K562 (cell line): ENCODE measurements at regions not wholly inside any gene's neighbourhood (a gene's known extent, or its start where the extent isn't known, plus 50 kb on each side); places are given as distances from the start of the nearest gene placed in this dataset.

Experiments used
- ATAC-seq: fragments of 200-7000 bp; cut with Tn5 transposase; 3 replicates; pipeline ENCODE4 v1.9.1; 2020; ENCODE audit warnings: moderate library complexity
- BruUV-seq: library from RNA; stranded (reverse); fragments of 400-500 nt; replicated peaks from 2 replicates; lab custom pipeline; 2021; lab: Mats Ljungman, UMichigan
- CTCF ChIA-PET: fragments of 300-600 bp; formaldehyde crosslinking; extraction: SDS; loops from one replicate; lab custom pipeline; 2021; ENCODE audit warnings: low intra/inter-chr PET ratio; lab: Yijun Ruan, JAX
- POLR2A ChIA-PET: fragments of 300-600, 350-650 bp; sonication (Branson Sonifier 250); formaldehyde crosslinking; extraction: SDS; loops from one replicate; lab custom pipeline; 2021; ENCODE audit warnings: antibody characterized with exemption, inconsistent platforms; lab: Yijun Ruan, JAX
- DNase-seq, 4 experiments: peaks; one replicate each; pipeline versions ENCODE4 v3.0.0 to v3.0.0-alpha.2; 2011 to 2018; ENCODE audit warnings: low spot score in 3 of 4, mixed read lengths in 3 of 4; ENCODE audit errors: extremely low read depth in 1 of 4
- FAIRE-seq: peaks from 2 replicates; lab custom pipeline; 2011; peaks lifted over from hg19 to GRCh38; lab: Jason Lieb, UNC
- H2AFZ ChIP-seq: 2 replicates; pipeline ENCODE4 v1.6.0; 2011; ENCODE audit warnings: low read depth, low read length, control low read depth, inconsistent platforms
- H3K27ac ChIP-seq: fragments of 200-600 bp; 3 replicates; pipeline ENCODE4 v1.8.0; 2011; ENCODE audit warnings: low read depth, mild to moderate bottlenecking, control low read depth, inconsistent platforms, low read length, moderate library complexity, mixed read lengths; ENCODE audit errors: extremely low read depth
- H3K27me3 ChIP-seq, 2 experiments: fragments of 300-600 bp in 1 of 2; 2 replicates in 1 of 2; 3 replicates in 1 of 2; pipeline versions ENCODE4 v1.6.0 to v1.8.0; 2011; ENCODE audit warnings: inconsistent platforms in 2 of 2, low read length in 2 of 2, mild to moderate bottlenecking in 1 of 2, mixed read lengths in 1 of 2, moderate library complexity in 1 of 2; ENCODE audit not compliant: control insufficient read depth in 2 of 2, insufficient read depth in 2 of 2
- H3K36me3 ChIP-seq: fragments of 300-600 bp; 3 replicates; pipeline ENCODE4 v1.8.0; 2011; ENCODE audit warnings: mild to moderate bottlenecking, low read length, inconsistent platforms; ENCODE audit not compliant: control insufficient read depth, insufficient read depth
- H3K4me1 ChIP-seq, 2 experiments: fragments of 200-600 bp in 1 of 2; replicated peaks in 1 of 2; 2 replicates in 1 of 2; 3 replicates in 1 of 2; pipeline versions ENCODE4 v1.5.1 to v1.8.0; 2011; ENCODE audit warnings: inconsistent platforms in 2 of 2, low read length in 2 of 2, mild to moderate bottlenecking in 1 of 2, mixed read lengths in 1 of 2, moderate library complexity in 1 of 2; ENCODE audit not compliant: control insufficient read depth in 2 of 2, insufficient read depth in 2 of 2
- H3K4me2 ChIP-seq: 2 replicates; pipeline ENCODE4 v1.6.1; 2011; ENCODE audit warnings: low read length, control low read depth, inconsistent platforms, mixed read lengths; ENCODE audit not compliant: insufficient read depth
- H3K4me3 ChIP-seq: fragments of 200-600 bp; sonication (generic), shearing (Covaris generic); 2 replicates; pipeline ENCODE4 v1.5.1; 2016; ENCODE audit warnings: control low read depth, inconsistent platforms
- H3K79me2 ChIP-seq: fragments of 200-600 bp; 3 replicates; pipeline ENCODE4 v1.8.0; 2011; ENCODE audit warnings: low read length, inconsistent platforms; ENCODE audit not compliant: control insufficient read depth, insufficient read depth
- H3K9ac ChIP-seq, 2 experiments: 2 replicates each; pipeline versions ENCODE4 v1.6.0 to v1.6.1; 2011; ENCODE audit warnings: low read depth in 2 of 2, low read length in 2 of 2, control low read depth in 1 of 2, inconsistent platforms in 1 of 2, mild to moderate bottlenecking in 1 of 2, mixed read lengths in 1 of 2; ENCODE audit not compliant: insufficient read depth in 1 of 2
- H3K9me1 ChIP-seq: one replicate; pipeline ENCODE4 v1.6.0; 2011; ENCODE audit warnings: inconsistent platforms, mild to moderate bottlenecking, low read length, moderate library complexity; ENCODE audit not compliant: control insufficient read depth, insufficient read depth
- H3K9me3 ChIP-seq: replicated peaks from 2 replicates; pipeline ENCODE4 v1.5.1; 2011; ENCODE audit warnings: low read depth, low read length, inconsistent platforms; ENCODE audit not compliant: control insufficient read depth, insufficient read depth
- H4K20me1 ChIP-seq: replicated peaks from 2 replicates; pipeline ENCODE4 v1.6.1; 2011; ENCODE audit warnings: low read length, inconsistent platforms, mixed read lengths; ENCODE audit not compliant: control insufficient read depth, insufficient read depth
- MED1 ChIP-seq: sonication (generic); formaldehyde crosslinking; IDR thresholded peaks from 2 replicates; pipeline ENCODE4 v1.8.1; 2023; ENCODE audit warnings: missing genetic modification reagents, borderline replicate concordance
- NR3C1 ChIP-seq: sonication (generic); formaldehyde crosslinking; IDR thresholded peaks from 2 replicates; pipeline ENCODE4 v1.8.1; 2022; ENCODE audit warnings: missing genetic modification reagents
- SAFB ChIP-seq: fragments of 200-400 bp; formaldehyde crosslinking; IDR thresholded peaks from 2 replicates; pipeline ENCODE4 v1.6.1; 2017; ENCODE audit warnings: low read depth, low read length, borderline replicate concordance
- XRCC3 ChIP-seq: fragments of 450-650 bp; IDR thresholded peaks from 2 replicates; pipeline ENCODE4 v1.6.1; 2017; ENCODE audit warnings: mild to moderate bottlenecking, moderate library complexity
- ZBTB17 ChIP-seq: fragments of 450-650 bp; formaldehyde crosslinking; IDR thresholded peaks from 2 replicates; pipeline ENCODE4 v1.4.0; 2020; ENCODE audit warnings: mild to moderate bottlenecking
- ZC3H4 ChIP-seq: sonication (generic); formaldehyde crosslinking; IDR thresholded peaks from 2 replicates; pipeline ENCODE4 v1.9.0; 2021; ENCODE audit warnings: missing genetic modification reagents, borderline replicate concordance
- ZKSCAN3 ChIP-seq: fragments of 250-450 bp; sonication (Bioruptor Pico); IDR thresholded peaks from 2 replicates; pipeline ENCODE4 v1.4.0; 2020
- ZNF197 ChIP-seq: fragments of 200-800 bp; sonication (Bioruptor generic); IDR thresholded peaks from 2 replicates; pipeline ENCODE4 v1.6.1; 2016; ENCODE audit warnings: low read depth, missing genetic modification characterization, missing compliant biosample characterization
- ZNF316 ChIP-seq: fragments of 450-650 bp; IDR thresholded peaks from 2 replicates; pipeline ENCODE4 v1.6.1; 2016
- WGBS: fragments of 100-300 bp; shearing (Covaris generic); methylation state at CpG from one replicate; pipeline ENCODE4 v1.1.6; 2016; ENCODE audit warnings: low coverage, mixed read lengths; ENCODE audit not compliant: insufficient coverage; ENCODE audit errors: missing lambda C conversion rate; 5-methylcytosine and 5-hydroxymethylcytosine counted together
- in situ Hi-C: fragments of 300-500 bp; cut with MboI; formaldehyde crosslinking; loops from 4 replicates; pipeline ENCODE4 v1.15.0; 2018; ENCODE audit warnings: inconsistent platforms, mixed read lengths
- intact Hi-C: fragments of 100-400 bp; cut with micrococcal nuclease; formaldehyde crosslinking; loops from 2 replicates; pipeline ENCODE4 v1.14.2; 2022
- TF ChIP-seq, protein P1 (sequence below), 2 experiments: fragments of 450-650 bp in 1 of 2; sonication (generic) in 1 of 2; formaldehyde crosslinking in 1 of 2; IDR thresholded peaks; 2 replicates each; pipeline versions ENCODE4 v1.7.1 to v1.9.0; 2016 to 2022; ENCODE audit warnings: inconsistent platforms in 1 of 2, mild to moderate bottlenecking in 1 of 2, missing genetic modification reagents in 1 of 2

DNA sequence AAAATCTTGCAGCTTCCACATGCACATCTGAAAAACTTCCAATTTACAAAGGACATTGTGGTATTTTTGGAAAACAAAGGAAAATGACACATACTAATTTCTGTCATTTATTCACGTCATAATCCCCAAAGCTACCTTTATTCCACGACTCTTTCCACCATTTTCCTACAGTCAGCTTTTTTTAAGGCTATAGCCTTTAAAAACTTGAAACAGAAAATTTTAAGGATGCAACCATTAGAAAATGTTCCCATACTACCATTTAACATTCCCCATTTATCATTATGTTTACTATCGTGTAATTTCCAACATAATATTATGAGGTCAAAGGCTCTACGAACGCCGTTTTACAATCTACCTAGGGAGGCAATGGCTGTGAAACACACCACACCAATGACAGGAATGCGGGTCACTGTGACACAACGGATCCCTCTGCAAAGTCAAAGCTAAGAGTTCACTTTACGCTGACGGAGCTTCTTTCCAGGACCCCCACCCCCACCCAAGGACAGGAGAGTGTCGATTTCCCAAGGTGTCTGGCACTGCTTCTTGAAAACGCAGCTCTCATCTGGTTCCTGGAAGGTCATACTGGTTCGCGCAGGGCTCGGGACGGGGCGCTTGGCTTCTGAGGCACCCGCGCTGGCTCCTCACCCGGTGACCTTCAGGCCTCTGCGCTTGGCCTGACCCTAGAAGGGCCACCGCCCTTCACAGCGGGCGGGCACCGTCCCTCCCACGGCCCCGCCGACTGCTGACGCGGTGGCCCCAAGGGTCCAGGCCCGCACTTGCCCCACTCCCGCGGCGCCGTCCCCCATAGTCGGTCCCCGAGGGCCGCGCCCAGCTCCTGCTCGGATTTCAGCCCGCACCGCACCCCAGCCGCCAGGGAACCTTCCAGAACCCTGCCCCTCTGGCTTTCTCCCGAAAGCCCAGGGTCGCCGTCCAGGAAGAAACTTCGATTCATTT, 50.5 kb upstream of the ATF3 start:
- peak; percentile 88 for ATAC-seq
- Histone ChIP-seq H3K9me3 (no peaks in the 10 kb centered on the region), H2AFZ (peak overlapping the region; percentile 100), H3K4me2 (peak overlapping the region; percentile 95), H3K36me3 (no peaks in the 10 kb centered on the region), H4K20me1 (no peaks in the 10 kb centered on the region), H3K9me1 (no peaks in the 10 kb centered on the region), H3K4me3 (peak overlapping the region; percentile 54), H3K4me1 (peaks cover 14 to 16% of the 10 kb centered on the region in 2 experiments), H3K9ac (peak overlapping the region; percentile 90 to 92), H3K27me3 (no peaks in the 10 kb centered on the region), H3K79me2 (no peaks in the 10 kb centered on the region; the same call in 2 of the 3 replicates), H3K27ac (peak overlapping the region; percentile 97)
- BruUV-seq: TSS peak; percentile 84
- CTCF ChIA-PET: no interaction called here
- intact Hi-C loops (loop anchor here (2.0 to 5.0 kb wide), 2 partner anchors 51 to 71 kb away; partner anchors contain the start of gene ATF3), in situ Hi-C loops (no loop called here)
- POLR2A ChIA-PET: interaction anchor here (0.6 to 2.4 kb wide), 17 partner anchors 9 to 73 kb away, joined by 3 to 19 read pairs (median 4); partner anchors contain the start of gene ATF3
- no peak for FAIRE-seq
- WGBS: 10% methylated on average over 46 of the region's 47 CpGs
- DNase-seq: peak; percentile 82 to 90 (median 87)
- 0 out of 2 replicates have a peak, but pooled peaks have one; percentile 25 for TF ChIP-seq ZC3H4 (CRISPR knock-in tag)
- TF ChIP-seq ZBTB17 (CRISPR knock-in tag): 0 out of 2 replicates have a peak, but pooled peaks have one; percentile 6
- TF ChIP-seq SAFB: no peak
- TF ChIP-seq ZKSCAN3 (CRISPR knock-in tag): no peak
- TF ChIP-seq NR3C1 (CRISPR knock-in tag): no peak
- TF ChIP-seq ZNF197 (CRISPR knock-in tag): no peak
- peak; percentile 89 for TF ChIP-seq ZNF316
- TF ChIP-seq XRCC3: no peak
- TF ChIP-seq MED1 (CRISPR knock-in tag): 0 out of 2 replicates have a peak, but pooled peaks have one; percentile 58
- TF ChIP-seq, protein P1, sequence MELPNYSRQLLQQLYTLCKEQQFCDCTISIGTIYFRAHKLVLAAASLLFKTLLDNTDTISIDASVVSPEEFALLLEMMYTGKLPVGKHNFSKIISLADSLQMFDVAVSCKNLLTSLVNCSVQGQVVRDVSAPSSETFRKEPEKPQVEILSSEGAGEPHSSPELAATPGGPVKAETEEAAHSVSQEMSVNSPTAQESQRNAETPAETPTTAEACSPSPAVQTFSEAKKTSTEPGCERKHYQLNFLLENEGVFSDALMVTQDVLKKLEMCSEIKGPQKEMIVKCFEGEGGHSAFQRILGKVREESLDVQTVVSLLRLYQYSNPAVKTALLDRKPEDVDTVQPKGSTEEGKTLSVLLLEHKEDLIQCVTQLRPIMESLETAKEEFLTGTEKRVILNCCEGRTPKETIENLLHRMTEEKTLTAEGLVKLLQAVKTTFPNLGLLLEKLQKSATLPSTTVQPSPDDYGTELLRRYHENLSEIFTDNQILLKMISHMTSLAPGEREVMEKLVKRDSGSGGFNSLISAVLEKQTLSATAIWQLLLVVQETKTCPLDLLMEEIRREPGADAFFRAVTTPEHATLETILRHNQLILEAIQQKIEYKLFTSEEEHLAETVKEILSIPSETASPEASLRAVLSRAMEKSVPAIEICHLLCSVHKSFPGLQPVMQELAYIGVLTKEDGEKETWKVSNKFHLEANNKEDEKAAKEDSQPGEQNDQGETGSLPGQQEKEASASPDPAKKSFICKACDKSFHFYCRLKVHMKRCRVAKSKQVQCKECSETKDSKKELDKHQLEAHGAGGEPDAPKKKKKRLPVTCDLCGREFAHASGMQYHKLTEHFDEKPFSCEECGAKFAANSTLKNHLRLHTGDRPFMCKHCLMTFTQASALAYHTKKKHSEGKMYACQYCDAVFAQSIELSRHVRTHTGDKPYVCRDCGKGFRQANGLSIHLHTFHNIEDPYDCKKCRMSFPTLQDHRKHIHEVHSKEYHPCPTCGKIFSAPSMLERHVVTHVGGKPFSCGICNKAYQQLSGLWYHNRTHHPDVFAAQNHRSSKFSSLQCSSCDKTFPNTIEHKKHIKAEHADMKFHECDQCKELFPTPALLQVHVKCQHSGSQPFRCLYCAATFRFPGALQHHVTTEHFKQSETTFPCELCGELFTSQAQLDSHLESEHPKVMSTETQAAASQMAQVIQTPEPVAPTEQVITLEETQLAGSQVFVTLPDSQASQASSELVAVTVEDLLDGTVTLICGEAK (IDR thresholded peaks at IDR 0.05): 0 out of 2 replicates have a peak, but pooled peaks have one; percentile 33
- TF ChIP-seq, protein P1 (CRISPR knock-in tag; IDR thresholded peaks at IDR 0.05): no peak
